ENCODE measurements at regions not wholly inside any gene's neighbourhood (a gene's known extent, or its start where the extent isn't known, plus 50 kb on each side); places are given as distances from the start of the nearest gene placed in this dataset.

GRCh38 chr11:116376547-116376946, 396.2 kb downstream of the BUD13 start:
- TF ChIP-seq CTCF (IDR thresholded peaks at IDR 0.05) (no peak), POLR2AphosphoS5 (IDR thresholded peaks at IDR 0.05) (no peak)
